H1 (cell line): ENCODE measurements at regions not wholly inside any gene's neighbourhood (a gene's known extent, or its start where the extent isn't known, plus 50 kb on each side); places are given as distances from the start of the nearest gene placed in this dataset.

Source experiments
- ASH2L ChIP-seq: fragments of 200-600, 300-600 bp; sonication (generic); IDR thresholded peaks from one replicate; pipeline ENCODE4 v1.7.1; 2017; ENCODE audit warnings: low read length
- ATF2 ChIP-seq: IDR thresholded peaks from 2 replicates; pipeline ENCODE4 v1.6.1; 2012; ENCODE audit warnings: low read length, inconsistent platforms
- CHD7 ChIP-seq: fragments of 300-600 bp; sonication (generic); IDR thresholded peaks from 2 replicates; pipeline ENCODE4 v1.7.1; 2012; ENCODE audit warnings: low read length, moderate library complexity, mild to moderate bottlenecking, inconsistent platforms; ENCODE audit not compliant: insufficient replicate concordance
- GABPA ChIP-seq: IDR thresholded peaks from 2 replicates; pipeline ENCODE4 v1.6.1; 2011; ENCODE audit warnings: mild to moderate bottlenecking, low read length, moderate library complexity, borderline replicate concordance; ENCODE audit not compliant: insufficient read depth
- HDAC6 ChIP-seq: IDR thresholded peaks from one replicate; pipeline ENCODE4 v1.7.1; 2012; ENCODE audit warnings: low read depth, mild to moderate bottlenecking, inconsistent platforms, low read length, moderate library complexity
- JUND ChIP-seq: IDR thresholded peaks from 2 replicates; pipeline ENCODE4 v1.6.1; 2011; ENCODE audit warnings: mild to moderate bottlenecking, improper control_type of control experiment, low read length
- TEAD4 ChIP-seq: IDR thresholded peaks from 2 replicates; pipeline ENCODE4 v1.6.1; 2012; ENCODE audit warnings: low read depth, low read length, inconsistent platforms, mixed read lengths

GRCh38 chr13:50203256-50203941 is 188.2 kb downstream of the KCNRG start (continued):
- TF ChIP-seq ATF2 = no peak
- no peak for TF ChIP-seq ASH2L
- TF ChIP-seq JUND = no peak
- TF ChIP-seq HDAC6 = no peak
- no peak for TF ChIP-seq CHD7
- TF ChIP-seq GABPA = no peak
- no peak for TF ChIP-seq TEAD4
